ENCODE measurements at regions not wholly inside any gene's neighbourhood (a gene's known extent, or its start where the extent isn't known, plus 50 kb on each side); places are given as distances from the start of the nearest gene placed in this dataset.

DNA sequence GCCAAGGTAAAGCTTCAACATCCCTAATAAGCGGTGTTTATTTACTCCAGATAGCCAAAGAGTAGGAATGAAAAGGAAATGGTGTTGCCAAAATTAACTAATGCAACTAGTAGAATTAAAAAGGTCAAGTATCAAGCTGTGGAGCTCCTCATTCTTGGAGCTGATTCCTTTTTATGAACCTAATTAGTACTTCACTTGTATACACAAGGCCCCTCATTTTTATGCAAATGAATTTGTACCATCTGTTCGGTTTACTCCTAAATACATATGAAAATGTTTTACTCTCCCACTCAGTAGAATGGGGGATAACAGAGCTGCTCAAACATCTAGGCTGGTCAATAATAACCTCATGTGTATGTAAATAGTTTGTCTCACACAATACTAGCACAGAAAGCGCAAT is 426.4 kb upstream of the LUZP2 start:
- DNase-seq (ENCODE audit: low read depth): no peak

DNA sequence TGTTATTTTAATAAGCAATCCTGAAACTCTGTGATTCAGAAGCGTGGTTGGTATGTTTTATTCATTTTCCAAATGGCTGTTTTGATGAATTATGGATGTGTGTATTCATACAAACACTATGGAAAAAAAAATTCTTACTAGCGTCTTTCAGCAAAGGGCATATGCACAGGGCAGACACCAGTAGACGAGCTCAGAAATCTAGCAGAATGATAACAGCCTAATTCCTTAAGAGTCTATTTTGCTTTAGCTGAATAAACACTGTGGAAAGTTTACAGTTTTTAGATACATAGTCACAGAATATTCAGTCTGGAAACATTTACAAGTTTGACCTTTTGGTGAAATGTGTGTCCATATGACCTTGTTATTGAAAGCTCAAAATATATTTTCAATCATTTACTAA is 418.8 kb upstream of the LUZP2 start:
- DNase-seq (ENCODE audit: low read depth): no peak

DNA sequence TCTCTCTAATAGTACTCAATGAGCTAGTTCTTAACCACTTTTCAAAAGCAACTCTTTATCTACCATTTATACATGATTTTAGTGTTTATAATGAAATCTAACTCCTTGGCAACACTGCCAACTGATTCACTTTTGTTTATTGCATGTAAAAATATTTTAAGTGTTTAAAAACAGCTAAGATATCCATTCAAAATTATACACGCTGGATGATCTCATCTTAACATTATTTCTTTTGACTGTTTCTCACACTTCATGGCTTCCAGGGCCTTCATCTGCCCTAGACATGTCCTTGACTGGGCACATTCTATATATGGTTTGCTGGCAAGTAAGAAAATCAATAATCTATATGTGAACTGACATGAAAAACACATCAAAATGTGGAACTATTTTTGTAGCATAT is 414.6 kb upstream of the LUZP2 start:
- no peak for DNase-seq (ENCODE audit: low read depth)

DNA sequence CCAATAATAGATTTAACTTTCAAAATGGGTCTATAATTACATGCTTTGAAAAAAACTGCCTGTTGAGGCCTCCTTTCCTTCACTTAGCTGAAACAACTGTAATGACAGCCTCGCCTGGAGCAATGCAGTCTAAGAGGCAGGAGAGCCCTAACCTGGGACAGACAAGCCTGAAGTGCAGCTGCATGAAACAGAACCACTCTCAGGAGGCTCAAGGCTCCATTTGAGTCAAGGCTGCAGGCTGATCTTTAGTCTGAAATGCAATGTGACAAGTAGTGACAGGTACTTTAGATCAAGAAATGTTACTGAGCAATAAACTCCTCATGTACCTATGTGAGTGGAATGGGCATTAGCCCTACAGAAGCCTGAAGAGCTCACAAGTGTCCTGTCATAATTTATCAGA is 414.0 kb upstream of the LUZP2 start:
- DNase-seq (ENCODE audit: low read depth): no peak

DNA sequence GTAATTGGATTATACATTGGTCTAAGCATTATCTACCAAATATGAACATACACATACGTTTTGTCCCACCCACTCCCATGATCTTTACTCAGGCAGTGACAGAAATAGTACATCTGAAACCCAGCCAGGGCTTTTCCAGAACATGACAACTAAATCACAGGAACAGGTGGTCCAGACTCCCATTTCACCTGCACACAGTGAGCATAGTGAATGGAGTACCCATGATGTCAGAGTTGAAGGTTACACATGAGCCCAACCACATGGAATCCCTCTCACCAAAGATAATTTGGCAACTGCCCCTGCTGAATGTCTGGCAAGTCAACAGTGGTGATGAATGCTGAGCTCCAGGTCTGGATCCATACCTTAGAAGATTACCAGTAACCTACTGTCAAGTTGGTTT is 411.9 kb upstream of the LUZP2 start:
- DNase-seq (ENCODE audit: low read depth): no peak

DNA sequence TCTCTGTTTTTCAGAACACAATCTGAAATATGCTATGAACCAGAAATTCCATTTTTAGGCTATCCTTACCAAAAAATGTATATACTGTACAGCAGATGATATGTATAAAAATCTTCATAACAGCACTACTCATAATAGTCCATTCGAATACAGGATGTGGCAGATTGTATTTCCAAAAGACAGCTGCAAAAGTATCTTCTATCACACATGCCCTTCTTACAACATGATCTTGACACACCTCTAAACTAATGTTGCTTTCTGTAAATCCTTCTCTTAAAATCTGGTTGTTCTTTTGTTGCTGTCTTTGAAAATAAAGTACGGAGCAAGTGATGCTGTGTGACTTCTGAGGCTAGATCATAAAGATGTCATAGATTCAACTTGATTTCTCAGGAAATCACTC is 409.9 kb upstream of the LUZP2 start:
- no peak for DNase-seq (ENCODE audit: low read depth)

DNA sequence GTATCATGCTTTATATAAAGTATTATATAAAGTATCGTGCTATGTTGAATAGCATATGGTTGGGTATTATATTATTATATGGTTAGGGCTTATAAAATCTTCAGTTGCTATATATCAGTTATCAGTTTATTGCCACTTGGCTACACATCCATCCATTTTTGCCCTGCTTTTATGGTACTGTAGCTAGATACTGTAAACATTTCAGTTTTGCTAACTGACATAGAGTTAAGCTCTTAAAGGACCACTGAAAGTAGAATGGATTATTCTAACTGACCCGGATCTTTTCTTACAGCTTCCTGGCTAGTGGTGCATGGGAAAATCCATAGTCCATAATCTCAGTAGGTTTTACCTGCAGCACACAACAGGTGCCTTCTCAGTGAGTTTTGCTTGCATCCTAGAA is 405.3 kb upstream of the LUZP2 start:
- DNase-seq (ENCODE audit: low read depth): no peak

DNA sequence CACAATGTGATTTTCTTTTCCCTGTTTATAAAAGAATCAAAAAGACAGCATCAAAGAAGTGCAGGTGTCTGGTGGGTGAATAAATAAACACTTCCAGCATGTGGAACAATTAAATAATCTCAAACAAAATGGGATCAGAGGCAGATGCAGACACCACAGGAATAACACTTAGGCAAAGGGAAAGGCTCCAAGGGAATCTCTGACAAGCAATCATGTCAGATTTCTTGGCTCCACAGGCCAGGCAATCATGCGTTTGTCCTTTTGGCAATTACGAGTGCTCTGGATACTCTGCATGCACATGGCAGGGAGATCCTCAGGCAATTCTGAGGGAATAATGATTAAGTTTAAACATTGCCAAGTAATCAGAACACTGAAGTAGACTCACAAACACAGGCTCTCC is 403.5 kb upstream of the LUZP2 start:
- DNase-seq (ENCODE audit: low read depth): no peak

DNA sequence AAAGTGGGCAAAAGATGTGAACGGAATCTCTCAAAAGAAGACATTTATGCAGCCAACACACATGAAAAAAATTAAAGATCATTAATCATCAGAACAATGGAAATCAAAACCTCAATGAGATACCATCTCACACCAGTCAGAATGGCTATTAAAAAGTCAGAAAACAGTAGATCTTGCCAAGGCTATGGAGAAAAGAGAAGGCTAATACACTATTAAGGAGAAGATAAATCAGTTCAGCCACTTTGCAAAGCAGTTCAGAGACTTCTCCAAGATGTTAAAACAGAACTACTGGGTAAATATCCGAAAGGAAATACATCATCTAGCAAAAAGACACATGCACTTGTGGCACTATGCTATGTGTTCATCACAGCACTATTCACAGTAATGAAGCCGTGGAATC is 388.2 kb upstream of the LUZP2 start:
- DNase-seq (ENCODE audit: low read depth): no peak

DNA sequence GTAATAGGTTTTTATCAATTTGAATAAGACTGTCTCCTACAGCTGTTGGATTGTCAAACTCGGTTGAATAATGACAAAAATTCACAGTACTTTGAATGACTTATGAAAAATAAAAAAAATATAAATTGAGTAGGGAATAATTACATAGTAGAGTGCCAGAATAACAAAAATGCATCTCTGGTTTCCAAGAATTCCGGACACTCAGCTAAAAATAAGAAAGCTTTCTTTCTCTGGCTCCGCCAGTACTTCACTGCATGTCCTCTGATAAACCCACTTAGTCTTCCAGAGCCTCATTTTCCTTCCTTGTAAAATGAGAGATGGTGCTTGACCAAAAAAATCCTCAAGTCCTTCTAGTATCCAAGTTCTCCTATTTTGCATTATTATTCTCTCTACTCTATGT is 374.6 kb upstream of the LUZP2 start:
- no peak for DNase-seq (ENCODE audit: low read depth)

DNA sequence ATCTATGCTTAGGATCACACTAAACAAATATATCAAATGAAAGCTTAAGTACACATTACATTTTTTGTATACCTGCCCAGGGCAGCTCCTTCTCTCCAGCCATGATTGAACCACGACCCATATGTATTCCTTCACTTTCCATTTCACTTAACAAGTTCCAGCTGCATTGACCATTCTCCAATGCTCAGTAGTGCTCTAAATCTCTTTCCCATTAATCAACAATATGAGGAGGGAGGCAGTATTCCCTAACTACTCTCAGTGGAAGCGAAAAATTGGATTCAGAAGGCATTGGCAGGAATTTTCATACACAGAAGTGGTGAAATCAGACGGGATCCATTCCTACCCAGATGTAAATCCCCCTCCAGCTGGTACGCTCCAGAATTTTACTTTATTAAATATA is 372.0 kb upstream of the LUZP2 start:
- DNase-seq (ENCODE audit: low read depth): no peak

DNA sequence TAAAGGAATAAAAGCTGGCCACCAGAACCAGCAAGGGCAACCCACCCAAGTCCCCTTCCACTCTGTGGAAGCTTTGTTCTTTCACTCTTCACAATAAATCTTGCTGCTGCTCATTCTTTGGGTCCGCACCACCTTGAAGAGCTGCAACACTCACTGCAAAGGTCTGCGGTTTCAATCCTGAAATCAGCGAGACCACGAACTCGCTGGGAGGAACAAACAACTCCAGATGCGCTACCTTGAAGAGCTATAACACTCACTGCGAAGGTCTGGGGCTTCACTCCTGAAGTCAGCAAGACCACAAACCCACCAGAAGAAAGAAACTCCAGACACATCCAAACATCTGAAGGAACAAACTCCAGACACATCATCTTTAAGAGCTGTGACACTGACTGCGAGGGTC is 365.2 kb upstream of the LUZP2 start:
- no peak for DNase-seq (ENCODE audit: low read depth)

DNA sequence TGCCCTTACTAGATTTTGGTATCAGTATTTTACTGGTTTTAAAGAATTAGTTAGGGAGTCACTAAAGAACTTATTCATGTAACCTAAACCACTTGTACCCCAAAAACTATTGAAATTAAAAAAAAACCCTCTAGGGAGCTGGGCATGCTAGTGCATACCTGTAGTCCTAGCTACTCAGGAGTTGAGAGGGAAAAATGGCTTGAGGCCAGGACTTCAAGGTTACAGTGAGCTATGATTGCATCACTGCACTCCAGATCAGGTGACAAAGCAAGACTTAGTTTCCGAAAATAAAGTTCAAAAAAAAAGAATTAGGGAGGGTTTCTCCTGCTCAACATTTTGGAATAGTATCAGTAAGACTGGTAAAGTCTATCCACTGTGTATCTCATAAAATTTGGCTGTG is 364.4 kb upstream of the LUZP2 start:
- no peak for DNase-seq (ENCODE audit: low read depth)

DNA sequence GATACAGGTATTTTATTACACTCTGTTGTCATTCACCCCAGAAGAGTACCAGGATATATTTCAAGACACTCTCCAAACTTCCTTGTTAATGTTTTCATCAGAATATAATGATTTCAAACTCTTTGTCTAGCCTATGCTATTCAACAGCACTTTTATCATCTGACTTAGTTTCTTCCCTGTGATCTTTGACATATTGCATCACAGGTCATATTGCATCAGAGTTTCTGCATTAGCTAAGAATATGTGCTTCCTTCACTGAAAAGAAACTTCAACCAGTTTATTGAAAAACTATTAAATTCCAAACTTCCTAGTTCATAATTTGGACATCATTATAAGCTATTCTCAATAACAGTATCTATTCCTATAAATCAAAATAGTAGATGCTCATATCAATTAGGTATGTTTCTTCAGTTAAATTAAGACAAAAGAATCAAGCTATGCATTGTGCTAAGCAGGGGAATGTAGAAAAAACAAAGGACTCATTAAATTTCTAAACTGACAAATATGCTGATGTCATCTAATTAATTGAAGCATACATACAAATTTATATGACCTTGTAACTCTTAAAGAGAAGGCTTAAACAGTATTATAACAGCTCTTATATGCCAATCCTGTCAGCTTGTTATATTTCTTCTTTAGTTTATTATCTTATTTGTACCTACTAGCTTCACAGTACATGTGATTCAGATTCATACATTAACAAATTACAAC is 361.8 kb upstream of the LUZP2 start:
- DNase-seq (ENCODE audit: low read depth): no peak

DNA sequence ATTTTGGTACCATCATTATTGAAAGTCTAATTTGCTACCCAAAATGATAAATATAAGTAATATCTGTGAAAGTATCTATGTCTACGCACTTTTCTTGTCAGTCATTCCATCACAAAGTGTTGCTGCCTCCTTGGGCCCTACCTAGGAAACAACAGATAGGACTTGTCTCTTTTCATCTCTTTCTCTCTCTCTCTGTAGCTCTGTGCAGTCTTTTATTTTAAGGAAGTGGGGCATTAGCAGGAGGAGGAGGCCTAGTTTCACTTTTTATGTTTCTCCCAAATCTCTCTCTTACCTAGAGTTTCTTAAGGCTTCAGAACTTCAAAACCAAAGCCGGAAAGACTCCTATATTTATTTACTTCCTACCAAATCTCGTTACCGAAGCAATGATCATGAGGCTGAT is 354.8 kb upstream of the LUZP2 start:
- DNase-seq (ENCODE audit: low read depth): no peak

DNA sequence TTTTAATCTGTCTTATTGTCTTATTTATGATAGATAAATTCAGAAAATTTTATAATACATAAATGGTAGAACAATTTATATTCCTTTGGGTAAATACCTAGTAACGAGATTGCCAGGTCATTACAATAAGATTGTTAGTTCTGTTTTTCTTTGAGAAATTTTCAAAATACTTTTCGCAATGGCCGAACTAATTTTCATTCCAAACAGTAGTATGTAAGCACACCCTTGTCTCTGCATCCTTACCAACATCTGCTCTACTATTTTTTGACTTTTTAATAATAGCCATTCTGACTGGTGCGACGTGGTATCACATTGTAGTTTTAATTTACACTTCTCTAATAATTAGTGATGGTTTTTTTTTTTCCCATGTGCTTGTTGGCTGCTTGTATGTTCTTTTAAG is 351.4 kb upstream of the LUZP2 start:
- DNase-seq (ENCODE audit: low read depth): no peak

DNA sequence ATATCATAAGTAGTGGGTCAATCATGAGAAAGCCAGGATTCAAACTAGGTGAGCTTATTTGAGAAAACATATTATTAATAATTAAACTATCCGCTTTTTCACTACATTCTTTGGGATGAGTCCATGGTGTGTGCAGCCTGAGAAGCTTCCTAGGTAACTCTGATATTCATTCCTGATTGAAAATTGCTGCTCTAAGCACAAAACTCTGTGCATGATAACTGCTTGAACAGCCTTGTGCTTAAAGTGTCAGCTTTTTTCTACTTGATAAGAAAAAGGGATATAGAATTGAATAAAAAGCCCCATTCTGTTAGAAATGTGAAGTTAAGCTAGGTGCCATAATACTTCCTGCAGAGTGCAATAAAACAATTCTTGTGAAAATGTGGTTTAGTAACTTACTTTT is 343.5 kb upstream of the LUZP2 start:
- DNase-seq (ENCODE audit: low read depth): no peak

DNA sequence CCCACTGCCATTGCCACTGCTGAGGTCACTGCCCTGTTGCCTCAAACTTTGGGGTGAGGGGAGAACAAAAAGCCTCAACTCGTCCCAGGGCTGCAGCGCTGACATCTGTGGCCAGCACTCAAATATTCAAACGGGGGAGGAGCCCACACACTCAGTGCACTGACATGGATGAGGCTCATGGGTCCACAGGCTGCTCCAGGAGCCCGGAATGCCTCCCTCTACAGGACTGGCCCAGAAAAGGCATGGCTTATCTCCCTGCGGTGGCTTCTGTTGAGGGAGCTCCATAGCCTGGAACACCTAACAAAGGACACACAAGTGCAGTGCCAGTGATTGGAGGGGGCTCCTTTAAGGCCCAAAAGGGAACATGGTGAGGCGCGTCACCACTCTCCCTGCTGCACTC is 341.1 kb upstream of the LUZP2 start:
- DNase-seq (ENCODE audit: low read depth): no peak

DNA sequence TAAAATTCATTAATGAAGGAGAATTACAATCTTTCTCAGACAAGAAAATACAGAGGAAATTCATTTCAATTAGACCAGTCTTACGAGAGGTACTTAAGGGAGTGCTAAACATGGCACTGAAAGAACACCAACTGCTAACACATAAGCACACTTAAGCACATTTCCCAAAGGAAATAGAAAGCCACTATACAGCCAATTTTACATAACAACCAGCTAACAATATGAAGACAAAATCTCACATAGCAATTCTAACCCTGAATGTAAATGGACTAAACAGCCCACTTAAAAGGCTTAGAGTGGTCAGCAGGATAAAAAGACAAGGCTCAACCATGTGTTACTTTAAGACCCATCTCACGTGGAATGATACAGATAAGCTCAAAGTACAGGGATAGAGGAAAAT is 339.5 kb upstream of the LUZP2 start:
- DNase-seq (ENCODE audit: low read depth): no peak

DNA sequence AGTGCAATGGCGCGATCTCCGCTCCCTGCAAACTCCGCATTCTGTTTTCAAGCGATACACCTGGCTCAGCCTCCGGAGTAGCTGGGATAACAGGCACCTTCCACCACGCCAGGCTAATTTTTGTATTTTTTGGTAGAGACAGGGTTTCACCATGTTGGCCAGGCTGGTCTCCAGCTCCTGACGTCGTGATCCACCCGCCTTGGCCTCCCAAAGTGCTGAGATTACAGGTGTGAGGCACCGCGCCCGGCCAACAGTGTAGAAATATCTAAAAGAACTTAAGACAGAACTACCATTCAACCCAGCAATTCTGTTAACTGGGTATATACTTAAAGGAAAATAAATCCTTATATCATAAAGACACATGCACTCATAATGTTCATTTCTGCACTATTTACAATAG is 335.3 kb upstream of the LUZP2 start:
- no peak for DNase-seq (ENCODE audit: low read depth)

DNA sequence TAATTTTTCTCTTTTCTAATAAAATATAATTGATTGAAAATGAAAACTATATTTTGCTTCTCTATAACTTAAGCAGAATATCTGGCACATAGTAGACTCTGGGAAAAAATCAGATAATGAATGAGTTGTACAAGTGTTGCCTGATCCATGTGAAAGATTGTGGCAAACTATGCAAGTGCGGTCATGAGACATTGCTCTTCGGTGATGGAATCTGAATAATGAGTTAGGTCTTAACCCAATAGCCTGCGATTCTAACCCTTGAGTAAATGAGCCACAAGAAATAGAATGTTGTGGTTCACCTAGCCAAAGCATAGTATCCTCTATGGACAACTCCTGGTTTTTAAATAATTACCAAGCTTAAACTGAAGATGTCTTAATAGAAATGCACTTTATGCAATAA is 333.7 kb upstream of the LUZP2 start:
- no peak for DNase-seq (ENCODE audit: low read depth)

DNA sequence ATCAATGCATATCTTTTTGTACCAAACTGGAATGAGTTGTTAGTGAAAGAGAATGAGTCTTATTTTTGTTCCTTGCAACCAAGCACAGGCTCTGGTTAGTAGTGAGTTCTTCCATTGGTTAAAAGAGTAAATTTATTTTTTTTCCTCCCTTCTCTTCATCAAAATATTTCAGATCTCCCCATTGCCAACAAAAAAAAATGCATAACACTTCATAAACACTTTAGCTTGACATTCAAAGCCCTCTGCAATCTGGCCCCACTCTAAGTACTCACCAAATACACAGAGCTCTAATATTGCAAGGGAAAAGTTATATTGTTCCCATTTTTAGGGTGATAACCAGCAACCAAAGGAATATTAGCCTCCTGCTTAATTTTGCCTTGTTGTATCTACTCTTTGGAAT is 333.0 kb upstream of the LUZP2 start:
- no peak for DNase-seq (ENCODE audit: low read depth)

DNA sequence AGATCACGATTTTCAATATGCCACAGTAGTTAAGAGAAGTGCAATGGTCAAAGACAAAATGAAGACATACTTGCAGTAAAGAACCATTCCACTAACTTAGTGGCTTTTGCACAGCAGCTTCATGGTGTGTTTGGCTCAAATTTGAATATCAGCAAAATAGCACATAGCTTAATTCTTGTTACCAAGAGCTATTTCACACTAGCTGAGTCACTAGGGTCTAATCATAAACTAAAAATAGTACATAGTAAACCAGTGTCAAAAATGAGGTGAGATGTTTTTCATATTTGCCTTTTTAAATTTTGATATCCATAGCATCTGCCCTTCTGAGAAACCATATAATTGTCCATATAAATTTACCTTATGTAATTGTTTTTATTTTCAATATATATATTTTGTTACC is 325.0 kb upstream of the LUZP2 start:
- no peak for DNase-seq (ENCODE audit: low read depth)

DNA sequence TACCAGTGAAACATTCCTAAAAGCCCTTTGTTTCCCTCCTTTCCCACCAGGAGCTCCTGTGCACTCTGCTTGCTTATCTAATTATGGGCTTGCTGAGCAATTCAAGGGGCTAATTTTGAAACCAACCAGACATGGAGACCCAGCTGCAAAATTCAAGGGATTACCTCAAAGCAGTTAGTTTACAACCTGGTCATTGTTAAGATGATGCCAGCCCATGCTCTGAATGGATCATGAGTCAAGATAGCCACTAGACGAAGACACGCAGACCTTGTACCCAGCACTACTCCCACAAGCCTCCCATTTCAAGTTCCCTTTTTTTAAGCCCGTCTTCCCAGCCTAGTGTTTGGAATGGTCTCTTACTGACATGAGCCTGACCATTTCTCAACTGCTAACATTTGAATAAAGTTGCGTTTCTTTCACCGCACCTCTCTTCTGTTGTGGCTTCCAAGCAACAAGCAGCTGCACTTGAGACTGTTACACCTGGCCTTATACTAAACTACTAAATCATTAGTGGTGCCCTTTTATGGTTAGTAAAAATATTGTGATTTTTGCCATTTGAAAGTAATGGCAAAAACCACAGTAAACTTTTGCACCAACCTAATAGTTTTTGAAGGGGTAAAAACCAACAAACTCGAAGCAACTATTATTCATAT is 315.3 kb upstream of the LUZP2 start:
- DNase-seq (ENCODE audit: low read depth): no peak
